ENCODE measurements at regions not wholly inside any gene's neighbourhood (a gene's known extent, or its start where the extent isn't known, plus 50 kb on each side); places are given as distances from the start of the nearest gene placed in this dataset.

DNA sequence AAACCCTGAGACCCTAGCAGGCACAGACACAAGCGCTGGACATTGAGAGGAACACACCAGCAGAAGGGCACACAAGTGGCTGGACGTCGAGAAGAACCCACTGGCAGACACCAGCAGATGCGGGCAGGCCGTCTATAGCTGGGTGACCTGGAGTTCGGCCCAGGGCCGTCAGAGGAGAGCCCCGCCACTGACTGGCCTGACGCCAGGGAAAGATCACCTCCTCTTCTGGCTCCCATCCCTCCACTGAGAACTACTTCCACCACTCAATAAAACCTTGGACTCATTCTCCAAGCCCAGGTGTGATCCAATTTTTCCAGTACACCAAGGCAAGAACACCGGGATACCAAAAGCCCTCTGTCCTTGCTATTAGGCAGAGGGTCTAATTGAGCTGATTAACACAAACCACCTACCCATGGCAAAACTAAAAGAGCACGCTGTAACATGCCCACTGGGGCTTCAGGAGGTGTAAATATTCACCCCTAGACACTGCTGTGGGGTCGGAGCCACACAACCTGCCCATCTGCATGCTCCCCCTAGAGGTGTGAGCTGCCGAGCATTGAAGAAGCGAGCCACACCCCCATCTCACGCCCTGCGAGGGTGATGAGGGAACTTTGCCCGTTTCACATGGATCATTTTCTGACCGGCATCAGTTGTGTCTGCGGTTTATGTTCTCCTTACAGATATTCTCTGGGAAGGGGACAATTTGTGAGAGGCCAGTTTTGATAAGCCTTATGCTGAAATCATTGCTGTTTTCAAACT lies 104.8 kb downstream of the HLX start:
- Histone ChIP-seq H2AFZ (ENCODE audit: low read length) (no peak overlapping the region), H3K79me2 (ENCODE audit: insufficient read depth, low read depth, low read length) (no peaks in the 10 kb centered on the region), H3K9me3 (ENCODE audit: low read length) (no peaks in the 10 kb centered on the region), H3K4me1 (ENCODE audit: insufficient read depth, low read length, poor library complexity, severe bottlenecking) (no peaks in the 10 kb centered on the region), H3K9me2 (ENCODE audit: insufficient read depth, low read length) (no peaks in the 10 kb centered on the region), H3K4me3 (ENCODE audit: low read depth, low read length, poor library complexity, severe bottlenecking) (no peak overlapping the region), H3K4me2 (ENCODE audit: low read length) (no peak overlapping the region), H4K20me1 (ENCODE audit: insufficient read depth, low read length) (no peaks in the 10 kb centered on the region), H3K36me3 (ENCODE audit: insufficient read depth, low read length) (no peaks in the 10 kb centered on the region), H3K27ac (ENCODE audit: low read depth, low read length, poor library complexity, severe bottlenecking) (no peak overlapping the region)
- BruUV-seq (replicated peaks), result no TSS peak
- ChIA-PET CTCF (ENCODE audit: unreplicated experiment) (no interaction called here), POLR2A (no interaction called here)
- intact Hi-C loops (cut with micrococcal nuclease; ENCODE audit: unreplicated experiment), result no loop called here
- DNase-seq (ENCODE audit: low spot score), result no peak
- no peak for TF ChIP-seq EZH2phosphoT487 (IDR thresholded peaks at IDR 0.05; ENCODE audit: borderline replicate concordance, low read depth, low read length)
- TF ChIP-seq, protein P1, sequence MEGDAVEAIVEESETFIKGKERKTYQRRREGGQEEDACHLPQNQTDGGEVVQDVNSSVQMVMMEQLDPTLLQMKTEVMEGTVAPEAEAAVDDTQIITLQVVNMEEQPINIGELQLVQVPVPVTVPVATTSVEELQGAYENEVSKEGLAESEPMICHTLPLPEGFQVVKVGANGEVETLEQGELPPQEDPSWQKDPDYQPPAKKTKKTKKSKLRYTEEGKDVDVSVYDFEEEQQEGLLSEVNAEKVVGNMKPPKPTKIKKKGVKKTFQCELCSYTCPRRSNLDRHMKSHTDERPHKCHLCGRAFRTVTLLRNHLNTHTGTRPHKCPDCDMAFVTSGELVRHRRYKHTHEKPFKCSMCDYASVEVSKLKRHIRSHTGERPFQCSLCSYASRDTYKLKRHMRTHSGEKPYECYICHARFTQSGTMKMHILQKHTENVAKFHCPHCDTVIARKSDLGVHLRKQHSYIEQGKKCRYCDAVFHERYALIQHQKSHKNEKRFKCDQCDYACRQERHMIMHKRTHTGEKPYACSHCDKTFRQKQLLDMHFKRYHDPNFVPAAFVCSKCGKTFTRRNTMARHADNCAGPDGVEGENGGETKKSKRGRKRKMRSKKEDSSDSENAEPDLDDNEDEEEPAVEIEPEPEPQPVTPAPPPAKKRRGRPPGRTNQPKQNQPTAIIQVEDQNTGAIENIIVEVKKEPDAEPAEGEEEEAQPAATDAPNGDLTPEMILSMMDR (conservative IDR thresholded peaks at IDR 0.05; ENCODE audit: low read length), result peak; percentile 32; the same call in 1 of the 2 replicates

DNA sequence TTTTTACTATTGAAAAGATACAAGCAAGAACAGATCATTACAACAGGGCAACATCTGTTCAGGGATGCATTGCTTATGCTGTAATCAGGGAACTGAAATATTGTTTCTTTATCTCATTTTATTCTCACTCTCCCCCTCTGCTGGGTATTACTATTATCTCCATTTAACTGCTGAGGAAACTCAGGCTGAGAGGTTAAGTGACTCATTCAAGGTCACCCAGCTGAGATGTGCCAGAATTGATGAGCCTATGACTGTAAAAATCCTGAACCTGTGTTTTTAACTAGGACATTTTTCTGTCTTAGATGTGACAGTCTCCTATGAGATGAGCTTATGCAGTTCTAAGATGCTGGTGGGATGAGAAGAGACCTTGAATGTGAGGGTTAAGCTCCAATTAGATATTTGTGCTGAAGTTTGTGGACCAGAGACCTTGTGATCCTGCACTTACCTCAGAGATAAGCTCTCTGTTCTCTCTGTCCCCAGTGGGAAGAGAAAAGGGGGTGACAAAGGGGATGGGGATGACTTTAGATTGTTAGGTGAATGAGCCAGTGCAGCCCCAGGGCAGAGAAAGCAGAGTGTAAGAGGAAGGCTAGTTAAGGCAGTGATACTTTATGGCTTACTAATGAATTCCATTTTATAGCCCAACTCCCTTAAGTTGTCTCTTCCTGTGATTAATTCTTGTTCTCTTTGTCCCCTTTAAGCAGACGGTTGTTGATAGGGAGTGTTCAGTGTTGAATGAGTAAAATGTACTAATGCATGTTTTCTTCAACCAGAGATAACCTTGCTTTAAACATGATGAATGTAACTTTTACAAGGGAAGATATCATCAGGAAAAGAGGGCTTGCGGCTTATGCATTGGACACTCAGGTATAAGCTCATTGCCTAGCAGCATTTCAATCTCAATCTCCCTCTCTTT lies 111.4 kb downstream of the HLX start:
- ChIA-PET POLR2A (interaction anchor here (1.4 kb wide), 1 partner anchor 43 kb away, joined by 3 read pairs; no protein-coding TSS in a partner anchor), CTCF (ENCODE audit: unreplicated experiment) (no interaction called here)
- H3K4me1 ChIP-seq (ENCODE audit: insufficient read depth, low read length, poor library complexity, severe bottlenecking), result no peaks in the 10 kb centered on the region
- H3K27ac ChIP-seq (ENCODE audit: low read depth, low read length, poor library complexity, severe bottlenecking), result no peak overlapping the region
- intact Hi-C loops (cut with micrococcal nuclease; ENCODE audit: unreplicated experiment), result no loop called here
- no peaks in the 10 kb centered on the region for H4K20me1 ChIP-seq (ENCODE audit: insufficient read depth, low read length)
- no peaks in the 10 kb centered on the region for H3K9me2 ChIP-seq (ENCODE audit: insufficient read depth, low read length)
- no peak overlapping the region for H3K4me3 ChIP-seq (ENCODE audit: low read depth, low read length, poor library complexity, severe bottlenecking)
- DNase-seq (ENCODE audit: low spot score), result no peak
- no peaks in the 10 kb centered on the region for H3K9me3 ChIP-seq (ENCODE audit: low read length)
- no peaks in the 10 kb centered on the region for H3K79me2 ChIP-seq (ENCODE audit: insufficient read depth, low read depth, low read length)
- TF ChIP-seq EZH2phosphoT487 (IDR thresholded peaks at IDR 0.05; ENCODE audit: borderline replicate concordance, low read depth, low read length), result no peak
- TF ChIP-seq, protein P1 (conservative IDR thresholded peaks at IDR 0.05; ENCODE audit: low read length), result no peak
- no TSS peak for BruUV-seq (replicated peaks)
- H3K4me2 ChIP-seq (ENCODE audit: low read length), result no peak overlapping the region
- no peaks in the 10 kb centered on the region for H3K36me3 ChIP-seq (ENCODE audit: insufficient read depth, low read length)
- no peak overlapping the region for H2AFZ ChIP-seq (ENCODE audit: low read length)
